ENCODE measurements at regions not wholly inside any gene's neighbourhood (a gene's known extent, or its start where the extent isn't known, plus 50 kb on each side); places are given as distances from the start of the nearest gene placed in this dataset.

- no peak for DNase-seq
- intact Hi-C loops (cut with DNase I), result no loop called here
- H3K4me1 ChIP-seq (replicated peaks in 1 of 2), result no peaks in the 10 kb centered on the region
- no peak for TF ChIP-seq CTCF (IDR thresholded peaks at IDR 0.05)
- TF ChIP-seq POLR2A (IDR thresholded peaks at IDR 0.05), result no peak
- H3K4me3 ChIP-seq, result no peak overlapping the region
- H3K27me3 ChIP-seq, result no peaks in the 10 kb centered on the region
- 73 to 79% (median 76%) methylated on average over 4 of the region's 4 CpGs for WGBS, 4 donors
- no peaks in the 10 kb centered on the region for H3K9me3 ChIP-seq (replicated peaks in 1 of 3)
- H3K36me3 ChIP-seq (replicated peaks in 1 of 2), result no peaks in the 10 kb centered on the region
- no peak overlapping the region for H3K27ac ChIP-seq
Observed at GRCh38 chr7:125338110-125338509, 408.5 kb upstream of the POT1 start.

- H3K4me3 ChIP-seq, result no peak overlapping the region
- 68 to 74% (median 71%) methylated on average over 4 of the region's 4 CpGs for WGBS, 4 donors
- no peak overlapping the region for H3K27ac ChIP-seq
- DNase-seq, result no peak
- TF ChIP-seq CTCF (IDR thresholded peaks at IDR 0.05) (no peak), POLR2A (IDR thresholded peaks at IDR 0.05) (no peak)
- H3K9me3 ChIP-seq (replicated peaks in 1 of 3), result no peaks in the 10 kb centered on the region
- no peaks in the 10 kb centered on the region for H3K4me1 ChIP-seq (replicated peaks in 1 of 2)
- no peaks in the 10 kb centered on the region for H3K27me3 ChIP-seq
- H3K36me3 ChIP-seq (replicated peaks in 1 of 2), result no peaks in the 10 kb centered on the region
- intact Hi-C loops (cut with DNase I), result no loop called here
Observed at GRCh38 chr7:125336326-125336725, 406.7 kb upstream of the POT1 start.

DNA sequence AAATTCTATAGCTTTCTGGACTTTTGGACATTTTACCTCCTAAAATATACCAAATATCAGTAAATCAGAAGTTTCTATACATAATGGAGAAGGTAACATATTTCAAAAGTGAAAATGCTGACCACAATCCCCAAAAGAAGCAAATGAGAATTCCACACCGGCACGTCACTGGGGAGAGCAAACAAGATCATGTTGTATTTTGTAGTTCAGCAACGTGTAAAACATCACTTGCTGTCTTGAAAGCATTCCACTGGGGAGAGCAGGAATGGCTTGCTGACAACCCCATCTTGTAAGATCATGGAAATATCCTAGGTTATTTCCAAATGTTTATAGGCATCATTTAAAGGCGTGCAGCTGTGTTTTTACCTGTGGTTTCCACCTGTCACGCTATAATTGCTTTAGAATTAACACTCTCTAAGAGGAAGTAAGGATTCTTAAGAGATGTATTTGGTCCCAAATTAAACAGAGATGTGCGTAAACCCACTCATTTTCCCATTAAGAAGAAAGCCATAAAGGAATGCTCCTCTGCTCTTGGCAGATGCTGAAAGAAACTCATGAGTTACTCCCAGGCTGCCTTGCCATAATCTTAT lies 397.1 kb upstream of the POT1 start:
- H3K4me1 ChIP-seq (replicated peaks in 1 of 2), result no peaks in the 10 kb centered on the region
- H3K9me3 ChIP-seq (replicated peaks in 1 of 3), result no peaks in the 10 kb centered on the region
- H3K36me3 ChIP-seq (replicated peaks in 1 of 2), result no peaks in the 10 kb centered on the region
- no peak for DNase-seq
- TF ChIP-seq CTCF (IDR thresholded peaks at IDR 0.05) (no peak), POLR2A (IDR thresholded peaks at IDR 0.05) (no peak)
- H3K27ac ChIP-seq, result no peak overlapping the region
- no peaks in the 10 kb centered on the region for H3K27me3 ChIP-seq
- intact Hi-C loops (cut with DNase I), result no loop called here
- H3K4me3 ChIP-seq, result no peak overlapping the region
- WGBS, 4 donors, result 60 to 70% (median 66%) methylated on average over 6 of the region's 6 CpGs

DNA sequence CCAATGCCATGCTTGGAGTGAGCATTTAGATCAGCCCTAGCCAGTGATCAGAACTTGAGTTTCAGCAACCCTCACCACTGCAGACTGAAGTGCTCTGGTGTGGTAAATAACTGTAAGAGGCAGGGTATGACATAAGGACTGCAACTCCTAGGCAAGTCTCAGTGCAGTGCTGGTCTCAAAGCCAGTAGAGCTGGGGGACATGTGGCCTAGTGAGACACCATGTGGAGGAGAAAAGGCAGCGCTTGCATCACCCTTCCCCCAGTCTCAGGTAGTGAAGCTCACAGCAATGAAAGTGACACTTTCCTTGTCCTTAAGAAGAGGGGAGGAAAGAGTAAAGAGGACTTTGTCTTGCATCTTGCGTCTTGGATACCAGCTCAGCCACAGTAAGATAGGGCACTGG lies 386.8 kb upstream of the POT1 start:
- no peak overlapping the region for H3K4me3 ChIP-seq
- H3K4me1 ChIP-seq (replicated peaks in 1 of 2), result no peaks in the 10 kb centered on the region
- no peaks in the 10 kb centered on the region for H3K27me3 ChIP-seq
- H3K36me3 ChIP-seq (replicated peaks in 1 of 2), result no peaks in the 10 kb centered on the region
- peak in 2 of 7 donors; percentile 9 to 55 for DNase-seq
- no peaks in the 10 kb centered on the region for H3K9me3 ChIP-seq (replicated peaks in 1 of 3)
- H3K27ac ChIP-seq, result no peak overlapping the region
- intact Hi-C loops (cut with DNase I), result no loop called here
- WGBS, 4 donors, result 49 to 63% (median 54%) methylated on average over 2 of the region's 2 CpGs
- TF ChIP-seq POLR2A (IDR thresholded peaks at IDR 0.05) (no peak), CTCF (IDR thresholded peaks at IDR 0.05) (no peak)

Measured in adrenal gland (tissue), 9 donors.